GM12892 (cell line): ENCODE measurements at regions not wholly inside any gene's neighbourhood (a gene's known extent, or its start where the extent isn't known, plus 50 kb on each side); places are given as distances from the start of the nearest gene placed in this dataset.

Experiments used
- DNase-seq: peaks from one replicate; pipeline ENCODE4 v3.0.0; 2011; ENCODE audit not compliant: insufficient read length
- FAIRE-seq: peaks from 2 replicates; lab custom pipeline; 2011; peaks lifted over from hg19 to GRCh38; lab: Jason Lieb, UNC
- POLR2A ChIP-seq: IDR thresholded peaks from 2 replicates; pipeline ENCODE4 v1.6.1; 2011; ENCODE audit warnings: low read depth, low read length, control low read depth
- POLR2AphosphoS5 ChIP-seq: IDR thresholded peaks from 2 replicates; pipeline ENCODE4 v1.6.1; 2011; ENCODE audit warnings: low read depth, low read length, control low read depth
- TAF1 ChIP-seq: IDR thresholded peaks from 2 replicates; pipeline ENCODE4 v1.6.1; 2011; ENCODE audit warnings: low read depth, mild to moderate bottlenecking, control low read depth, low read length, borderline replicate concordance

DNA sequence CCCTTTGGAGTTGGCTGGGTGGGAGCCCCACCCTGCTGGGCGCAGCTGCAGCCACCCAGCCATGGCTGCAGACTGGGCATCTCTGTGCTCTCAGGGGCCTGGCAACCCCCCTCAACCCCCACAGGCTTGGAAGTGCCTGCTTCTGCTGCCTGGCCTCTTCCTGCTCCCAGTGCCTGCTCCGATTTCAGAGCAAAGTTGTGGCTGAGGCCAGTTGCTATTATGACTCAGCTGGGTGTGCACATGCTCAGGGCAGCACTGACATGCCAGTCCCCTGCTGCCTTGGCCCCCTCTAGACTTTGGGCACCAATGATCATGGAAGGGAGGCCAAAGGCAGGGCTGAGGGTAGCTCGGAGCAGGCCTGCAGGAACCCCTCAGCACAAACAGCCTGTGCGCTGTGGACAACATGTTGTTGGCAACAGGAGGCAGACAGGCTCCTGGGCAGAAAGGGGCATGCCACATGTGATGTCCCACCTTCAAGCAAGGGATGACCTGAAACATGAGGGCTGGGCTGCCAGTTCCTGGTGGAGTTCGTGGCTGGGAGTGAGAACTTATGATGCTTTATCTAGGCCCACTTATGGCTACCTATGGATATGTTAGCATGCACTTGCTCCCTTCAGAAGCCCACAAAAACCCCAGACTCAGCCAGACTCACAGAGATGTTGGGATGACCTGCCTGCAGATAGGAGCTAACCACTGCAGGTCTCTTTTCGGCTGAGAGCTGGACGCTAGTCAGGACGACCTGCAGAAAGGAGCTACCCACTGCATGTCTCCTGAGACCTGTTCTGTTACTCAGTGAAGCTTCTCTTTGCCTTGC lies 96.4 kb upstream of the AMOTL1 start:
- no peak for FAIRE-seq
- no peak for DNase-seq

GRCh38 chr11:94672636-94673035 lies 95.5 kb upstream of the AMOTL1 start:
- no peak for FAIRE-seq
- no peak for DNase-seq
- TF ChIP-seq POLR2A (no peak), TAF1 (no peak), POLR2AphosphoS5 (no peak)

More for the DNA sequence above, 96.4 kb upstream of the AMOTL1 start:
- TF ChIP-seq POLR2AphosphoS5, result no peak
- no peak for TF ChIP-seq TAF1
- no peak for TF ChIP-seq POLR2A

DNA sequence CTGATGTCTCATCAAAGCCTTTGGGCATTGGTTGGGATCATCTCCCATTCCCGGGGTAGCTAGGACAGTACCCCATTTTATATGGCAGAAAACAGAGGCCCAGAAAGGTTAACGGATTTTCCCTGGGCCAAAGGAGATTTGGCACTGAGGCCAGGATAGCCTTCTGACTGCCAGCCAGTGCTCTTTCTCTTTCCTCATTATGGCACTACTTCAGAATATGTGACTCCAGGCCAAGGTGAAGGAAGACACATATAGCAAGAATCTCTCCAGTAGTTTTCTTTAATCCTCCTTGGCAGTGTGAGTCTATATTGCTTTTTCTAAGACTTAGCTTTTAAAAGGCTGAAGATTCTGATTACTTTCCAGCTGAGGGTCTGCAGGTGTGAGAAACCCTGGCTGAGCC lies 94.8 kb upstream of the AMOTL1 start:
- TF ChIP-seq TAF1, result no peak
- no peak for TF ChIP-seq POLR2A
- no peak for TF ChIP-seq POLR2AphosphoS5
- FAIRE-seq (no peak), DNase-seq (no peak)

- no peak for TF ChIP-seq POLR2AphosphoS5
- TF ChIP-seq TAF1, result no peak
- TF ChIP-seq POLR2A, result no peak
- no peak for FAIRE-seq
- no peak for DNase-seq
Measured at GRCh38 chr11:94673951-94674491, 94.1 kb upstream of the AMOTL1 start.

GRCh38 chr11:94675239-94675638 lies 92.9 kb upstream of the AMOTL1 start:
- TF ChIP-seq POLR2AphosphoS5, result no peak
- TF ChIP-seq POLR2A, result no peak
- no peak for TF ChIP-seq TAF1
- FAIRE-seq, result no peak
- no peak for DNase-seq

DNA sequence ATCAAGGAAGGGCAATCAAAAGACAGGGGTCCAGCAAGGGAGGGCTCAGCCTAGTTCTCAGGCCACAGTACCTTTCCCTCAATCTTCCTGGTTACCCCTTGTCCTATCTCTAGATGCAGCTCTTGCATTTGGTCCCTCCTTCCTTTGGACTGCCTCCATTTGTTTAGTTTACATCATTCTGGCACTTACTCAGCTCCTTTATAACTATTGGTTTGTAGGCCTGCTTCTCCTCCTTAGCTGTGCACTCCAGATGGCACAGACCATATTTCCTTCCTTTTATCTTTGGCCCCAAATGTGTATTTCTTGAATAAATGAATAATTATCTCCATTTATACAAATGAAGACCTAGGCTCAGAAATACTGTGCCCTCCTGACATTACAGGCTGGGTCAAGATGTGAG lies 92.3 kb upstream of the AMOTL1 start:
- TF ChIP-seq POLR2A (no peak), TAF1 (no peak), POLR2AphosphoS5 (no peak)
- DNase-seq (no peak), FAIRE-seq (no peak)

DNA sequence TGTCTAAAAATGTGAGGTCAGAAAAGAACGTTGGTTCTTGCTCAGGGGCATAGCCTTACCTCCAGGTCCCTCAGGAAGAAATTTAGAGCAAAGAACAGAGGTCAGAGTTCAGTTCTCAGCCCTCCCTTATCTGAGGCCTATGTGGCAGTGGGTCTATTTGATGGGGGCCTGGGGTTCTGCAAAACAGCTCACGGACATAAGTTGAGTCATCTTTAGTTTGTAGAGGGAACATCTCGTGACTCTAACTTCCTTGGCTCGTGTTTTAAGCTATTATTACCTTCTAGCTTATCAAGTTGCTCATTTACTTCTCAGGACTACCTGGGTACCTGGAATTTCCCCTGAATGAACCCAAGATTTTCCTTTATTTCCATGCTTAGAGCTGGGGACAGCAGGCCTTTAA lies 91.3 kb upstream of the AMOTL1 start:
- DNase-seq, result no peak
- TF ChIP-seq POLR2A (no peak), TAF1 (no peak), POLR2AphosphoS5 (no peak)
- no peak for FAIRE-seq

DNA sequence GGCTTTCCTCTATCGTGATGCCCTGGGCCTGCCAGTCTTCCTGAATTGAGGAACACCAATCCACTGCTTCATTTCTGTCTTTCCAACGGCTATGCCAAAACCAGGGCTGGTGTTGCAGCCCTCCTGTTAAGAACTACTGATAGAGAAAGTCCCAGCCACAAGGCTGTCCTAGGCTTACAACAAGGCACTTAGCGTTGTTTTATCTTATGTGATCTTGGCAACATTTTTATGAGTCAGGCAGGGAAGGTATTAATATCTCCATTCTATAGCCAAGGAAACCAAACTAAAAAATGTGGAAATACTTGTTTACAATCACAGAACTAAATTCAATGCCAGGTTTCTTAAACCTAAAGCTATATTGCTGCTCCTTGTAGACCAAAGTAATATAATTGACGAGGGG lies 89.9 kb upstream of the AMOTL1 start:
- no peak for DNase-seq
- FAIRE-seq, result no peak
- TF ChIP-seq POLR2A (no peak), TAF1 (no peak), POLR2AphosphoS5 (no peak)

DNA sequence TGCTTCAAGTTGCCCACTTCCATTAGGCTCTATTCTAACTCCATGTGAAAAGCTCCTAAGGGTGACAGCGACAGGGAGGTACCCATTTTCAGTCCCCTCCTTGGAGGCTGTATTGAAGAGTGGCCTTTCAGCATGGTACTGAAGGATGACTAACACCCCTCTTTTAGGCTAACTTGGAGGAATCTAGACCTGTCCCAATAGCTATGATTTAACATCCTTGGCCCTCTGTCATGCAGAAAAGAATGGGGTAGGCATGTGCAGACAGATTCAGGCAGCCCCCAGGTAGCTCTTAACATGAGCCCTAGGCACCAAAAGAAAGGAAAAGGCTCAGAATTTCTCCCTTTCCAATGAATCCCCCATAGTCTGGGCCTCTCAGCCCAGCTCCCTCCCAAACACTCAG lies 89.3 kb upstream of the AMOTL1 start:
- no peak for FAIRE-seq
- no peak for TF ChIP-seq TAF1
- TF ChIP-seq POLR2A, result no peak
- no peak for TF ChIP-seq POLR2AphosphoS5
- DNase-seq, result no peak

DNA sequence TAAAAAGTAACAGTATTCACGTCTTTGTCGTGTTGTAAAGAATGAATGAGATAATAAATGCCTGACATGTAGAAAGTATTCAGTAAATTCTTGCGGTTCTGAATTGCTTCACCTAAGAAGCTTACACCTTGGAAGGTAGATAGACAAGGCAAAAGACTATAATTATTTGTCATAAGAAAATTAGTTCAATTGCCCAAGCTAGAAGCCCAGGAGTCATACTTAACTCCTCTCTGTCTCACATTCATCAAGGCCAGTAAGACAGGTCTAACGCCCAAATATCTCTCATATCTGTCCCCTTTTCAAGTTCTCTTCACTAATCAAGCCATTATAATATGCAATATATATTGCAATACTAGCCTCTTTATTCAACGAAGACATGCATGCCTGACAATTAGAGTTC lies 87.7 kb upstream of the AMOTL1 start:
- TF ChIP-seq TAF1 (no peak), POLR2A (no peak), POLR2AphosphoS5 (no peak)
- no peak for DNase-seq
- FAIRE-seq, result no peak

DNA sequence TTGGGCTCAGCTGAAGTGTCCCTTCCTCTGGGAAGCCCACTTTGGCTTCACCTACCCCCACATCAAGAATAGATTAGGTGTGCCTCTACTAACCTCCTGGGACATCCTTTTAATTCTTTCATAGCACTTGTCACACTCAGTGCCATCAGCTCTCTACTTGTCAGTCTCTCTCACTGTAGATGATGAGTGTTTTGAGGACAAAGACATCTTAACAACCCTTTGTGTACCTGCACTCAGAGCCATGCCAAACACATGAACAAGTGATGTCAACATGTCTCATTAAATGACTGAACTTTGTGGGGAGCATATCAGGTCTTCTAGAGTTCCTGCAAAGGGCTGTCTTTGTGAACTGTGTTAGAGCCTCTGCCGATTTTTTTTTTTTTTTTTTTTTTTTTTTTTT lies 87.0 kb upstream of the AMOTL1 start:
- DNase-seq (no peak), FAIRE-seq (no peak)
- no peak for TF ChIP-seq POLR2AphosphoS5
- no peak for TF ChIP-seq TAF1
- no peak for TF ChIP-seq POLR2A

- no peak for FAIRE-seq
- TF ChIP-seq POLR2AphosphoS5 (no peak), TAF1 (no peak), POLR2A (no peak)
- no peak for DNase-seq
Measured at GRCh38 chr11:94681852-94682251, 86.3 kb upstream of the AMOTL1 start.

DNA sequence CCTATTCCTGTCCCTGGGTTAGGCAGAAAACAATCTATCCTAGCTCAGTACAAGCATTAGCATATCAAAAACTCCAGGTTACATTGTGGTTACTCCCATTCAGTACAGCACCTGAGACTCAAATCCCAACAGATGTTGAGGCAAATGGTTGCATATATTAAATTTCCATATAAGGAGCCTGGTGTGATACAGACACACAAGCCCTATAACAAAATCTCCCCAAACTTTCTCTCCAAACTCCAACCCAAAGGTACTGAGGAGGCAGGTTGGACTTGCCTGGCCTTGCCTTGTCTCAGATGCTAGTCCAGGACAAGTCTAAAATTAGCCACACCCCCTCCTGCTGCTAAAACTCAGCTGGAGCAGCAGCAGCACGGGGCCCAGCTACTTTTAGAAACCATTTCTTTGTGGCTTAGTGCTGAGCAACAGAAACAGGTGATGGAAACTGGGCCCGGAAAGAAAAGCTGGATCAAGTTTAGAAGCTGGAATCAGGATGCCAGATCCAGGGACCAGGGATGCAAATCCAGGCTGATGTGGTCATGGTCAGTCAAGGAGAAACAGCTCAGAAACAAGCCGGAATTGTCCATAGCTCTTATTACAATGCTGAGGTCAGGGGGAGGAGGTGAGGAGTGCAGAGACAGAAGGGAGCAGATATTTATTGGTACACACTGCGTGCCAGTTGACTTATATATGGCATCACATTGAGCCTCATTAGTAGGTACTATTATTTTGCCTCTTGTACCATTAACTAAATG lies 73.7 kb upstream of the AMOTL1 start:
- DNase-seq (no peak), FAIRE-seq (no peak)
- no peak for TF ChIP-seq POLR2A
- no peak for TF ChIP-seq TAF1

GRCh38 chr11:94697156-94697555 lies 71.0 kb upstream of the AMOTL1 start:
- DNase-seq, result no peak
- TF ChIP-seq POLR2A, result no peak
- TF ChIP-seq POLR2AphosphoS5, result no peak
- no peak for TF ChIP-seq TAF1
- FAIRE-seq, result no peak
